ENCODE measurements at regions not wholly inside any gene's neighbourhood (a gene's known extent, or its start where the extent isn't known, plus 50 kb on each side); places are given as distances from the start of the nearest gene placed in this dataset.

DNA sequence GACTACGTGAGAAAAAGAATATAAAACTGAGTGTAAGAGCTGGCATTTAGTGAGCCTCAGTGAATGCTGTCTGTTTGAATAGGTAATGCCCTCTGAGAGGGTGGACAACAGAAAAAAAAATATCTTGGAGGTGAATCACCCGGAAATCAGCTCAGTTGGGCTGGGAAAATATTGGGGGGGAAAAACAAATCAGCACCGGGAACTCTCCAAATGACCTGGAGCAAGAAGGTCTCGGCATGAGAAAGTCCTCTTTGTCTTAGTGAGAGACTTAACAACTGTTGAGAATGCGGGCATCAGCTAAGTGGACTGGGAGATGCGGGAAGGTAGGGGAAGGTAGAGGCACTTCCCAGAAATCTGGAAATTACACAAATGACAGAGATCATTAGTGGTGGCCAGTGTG is 109.4 kb upstream of the POU3F3 start:
- Mint-ChIP-seq H3K4me3 (no peak overlapping the region), H3K27ac (no peak overlapping the region), H3K36me3 (no peaks in the 10 kb centered on the region), H3K27me3 (ENCODE audit: low read depth) (peaks cover 78% of the 10 kb centered on the region), H3K4me1 (no peaks in the 10 kb centered on the region), H3K9me3 (no peaks in the 10 kb centered on the region)
- TF ChIP-seq, protein P1, sequence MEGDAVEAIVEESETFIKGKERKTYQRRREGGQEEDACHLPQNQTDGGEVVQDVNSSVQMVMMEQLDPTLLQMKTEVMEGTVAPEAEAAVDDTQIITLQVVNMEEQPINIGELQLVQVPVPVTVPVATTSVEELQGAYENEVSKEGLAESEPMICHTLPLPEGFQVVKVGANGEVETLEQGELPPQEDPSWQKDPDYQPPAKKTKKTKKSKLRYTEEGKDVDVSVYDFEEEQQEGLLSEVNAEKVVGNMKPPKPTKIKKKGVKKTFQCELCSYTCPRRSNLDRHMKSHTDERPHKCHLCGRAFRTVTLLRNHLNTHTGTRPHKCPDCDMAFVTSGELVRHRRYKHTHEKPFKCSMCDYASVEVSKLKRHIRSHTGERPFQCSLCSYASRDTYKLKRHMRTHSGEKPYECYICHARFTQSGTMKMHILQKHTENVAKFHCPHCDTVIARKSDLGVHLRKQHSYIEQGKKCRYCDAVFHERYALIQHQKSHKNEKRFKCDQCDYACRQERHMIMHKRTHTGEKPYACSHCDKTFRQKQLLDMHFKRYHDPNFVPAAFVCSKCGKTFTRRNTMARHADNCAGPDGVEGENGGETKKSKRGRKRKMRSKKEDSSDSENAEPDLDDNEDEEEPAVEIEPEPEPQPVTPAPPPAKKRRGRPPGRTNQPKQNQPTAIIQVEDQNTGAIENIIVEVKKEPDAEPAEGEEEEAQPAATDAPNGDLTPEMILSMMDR (IDR thresholded peaks at IDR 0.05; ENCODE audit: unreplicated experiment): no peak
- no peak for DNase-seq (ENCODE audit: low spot score in 2 of 2, unreplicated experiment in 2 of 2)

DNA sequence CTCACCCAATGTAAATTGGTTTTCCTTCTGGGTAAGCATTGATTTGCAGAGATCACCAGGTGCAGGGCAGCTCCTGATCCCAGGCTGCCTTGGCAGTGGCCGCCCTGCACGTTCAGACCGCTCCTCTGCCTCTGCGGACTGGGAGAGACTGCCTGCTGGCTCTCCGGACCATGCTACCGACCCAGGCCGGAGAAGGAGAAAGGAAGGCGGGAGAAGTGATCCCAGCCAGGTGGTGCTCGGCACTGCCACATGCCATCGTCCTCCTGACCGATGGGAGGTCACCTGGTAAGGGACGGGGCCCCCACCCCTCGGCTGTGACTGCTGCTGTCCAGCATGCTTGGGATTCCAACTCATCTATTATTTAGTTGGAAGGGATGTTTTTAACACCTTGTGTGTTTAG is 108.1 kb upstream of the POU3F3 start:
- H3K36me3 Mint-ChIP-seq: no peaks in the 10 kb centered on the region
- no peaks in the 10 kb centered on the region for H3K9me3 Mint-ChIP-seq
- no peak overlapping the region for H3K4me3 Mint-ChIP-seq
- no peak overlapping the region for H3K27ac Mint-ChIP-seq
- H3K27me3 Mint-ChIP-seq (ENCODE audit: low read depth): peaks cover 80% of the 10 kb centered on the region
- no peak for DNase-seq (ENCODE audit: low spot score in 2 of 2, unreplicated experiment in 2 of 2)
- H3K4me1 Mint-ChIP-seq: no peaks in the 10 kb centered on the region
- TF ChIP-seq, protein P1 (IDR thresholded peaks at IDR 0.05; ENCODE audit: unreplicated experiment): no peak

DNA sequence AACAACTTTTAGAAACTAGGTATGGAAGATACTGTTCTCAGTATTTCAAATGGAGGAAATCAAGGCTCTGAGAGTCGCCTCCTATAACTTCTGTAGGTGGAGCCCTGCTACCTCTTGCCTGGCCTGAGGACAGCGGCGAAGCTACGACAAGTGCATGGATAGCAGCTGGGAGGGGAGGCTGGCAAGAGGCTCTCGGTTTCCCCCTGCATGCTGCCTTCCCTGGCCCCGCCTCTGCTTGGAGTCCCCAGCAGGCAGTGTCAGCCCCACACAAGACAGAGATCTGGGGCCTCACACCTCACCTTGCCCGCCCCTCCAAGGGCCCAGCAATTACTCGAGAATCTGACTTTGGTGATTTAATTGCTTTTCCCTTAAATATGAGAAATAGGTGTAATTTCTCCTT is 107.6 kb upstream of the POU3F3 start:
- TF ChIP-seq, protein P1 (IDR thresholded peaks at IDR 0.05; ENCODE audit: unreplicated experiment): no peak
- H3K4me1 Mint-ChIP-seq: no peaks in the 10 kb centered on the region
- DNase-seq (ENCODE audit: low spot score in 2 of 2, unreplicated experiment in 2 of 2): no peak
- H3K27ac Mint-ChIP-seq: no peak overlapping the region
- no peak overlapping the region for H3K4me3 Mint-ChIP-seq
- H3K27me3 Mint-ChIP-seq (ENCODE audit: low read depth): peaks cover 75% of the 10 kb centered on the region
- H3K9me3 Mint-ChIP-seq: no peaks in the 10 kb centered on the region
- H3K36me3 Mint-ChIP-seq: no peaks in the 10 kb centered on the region

DNA sequence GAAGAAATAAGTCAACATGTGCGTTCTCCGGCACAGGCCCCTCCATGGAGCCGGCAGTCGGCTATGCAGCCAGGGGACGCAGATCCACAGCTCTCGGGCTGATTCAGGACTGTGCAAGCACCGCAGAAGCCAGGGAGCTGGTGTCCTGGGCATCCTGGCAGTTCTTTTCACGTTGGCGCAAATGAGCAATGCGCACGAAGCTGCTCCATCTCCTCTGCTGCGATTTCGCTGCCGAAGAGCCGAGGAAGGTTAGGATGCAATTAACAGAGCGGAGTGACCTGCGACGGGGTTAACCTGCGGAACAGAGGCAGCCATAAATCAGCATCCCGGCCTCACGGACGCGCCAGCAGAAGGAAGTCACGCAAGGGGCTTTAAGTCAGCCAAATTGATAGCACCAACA is 107.1 kb upstream of the POU3F3 start:
- Mint-ChIP-seq H3K27ac (no peak overlapping the region), H3K36me3 (no peaks in the 10 kb centered on the region), H3K27me3 (ENCODE audit: low read depth) (peaks cover 75% of the 10 kb centered on the region), H3K4me3 (no peak overlapping the region), H3K9me3 (no peaks in the 10 kb centered on the region), H3K4me1 (no peaks in the 10 kb centered on the region)
- no peak for DNase-seq (ENCODE audit: low spot score in 2 of 2, unreplicated experiment in 2 of 2)
- TF ChIP-seq, protein P1 (IDR thresholded peaks at IDR 0.05; ENCODE audit: unreplicated experiment): no peak

DNA sequence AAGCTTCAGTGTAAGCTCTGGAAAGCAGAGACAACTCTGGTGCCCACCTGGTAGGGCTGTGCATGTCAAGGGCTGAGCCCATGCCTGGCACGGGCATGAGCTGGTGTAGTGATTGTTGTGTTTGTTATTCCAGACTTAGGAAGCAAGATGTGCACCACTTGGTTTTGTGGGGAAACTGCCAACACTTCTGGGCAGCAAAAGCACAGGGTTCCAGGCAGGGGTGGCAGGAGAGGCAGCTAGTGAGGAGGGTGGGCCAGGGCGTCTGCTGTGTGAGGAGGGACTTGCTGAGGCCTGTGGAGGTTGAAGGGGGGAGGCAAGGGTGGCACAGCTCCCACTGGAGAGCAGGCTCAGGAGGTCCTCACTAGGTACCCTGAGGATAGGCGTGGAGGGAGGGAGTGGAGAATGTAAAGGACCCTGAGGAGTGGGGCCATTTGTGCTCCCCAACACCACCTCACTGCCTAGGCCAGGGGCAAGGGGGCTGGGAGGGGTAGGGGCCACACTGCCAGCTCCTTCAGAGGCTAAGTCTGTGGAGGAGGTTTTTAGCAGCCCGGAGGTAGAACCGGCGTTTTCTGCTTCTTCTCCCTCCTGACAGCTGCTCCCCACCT is 104.0 kb upstream of the POU3F3 start:
- no peak for DNase-seq (ENCODE audit: low spot score in 2 of 2, unreplicated experiment in 2 of 2)
- no peaks in the 10 kb centered on the region for H3K9me3 Mint-ChIP-seq
- H3K4me1 Mint-ChIP-seq: no peaks in the 10 kb centered on the region
- H3K36me3 Mint-ChIP-seq: no peaks in the 10 kb centered on the region
- peaks cover 50% of the 10 kb centered on the region for H3K27me3 Mint-ChIP-seq (ENCODE audit: low read depth)
- no peak overlapping the region for H3K4me3 Mint-ChIP-seq
- no peak overlapping the region for H3K27ac Mint-ChIP-seq
- TF ChIP-seq, protein P1 (IDR thresholded peaks at IDR 0.05; ENCODE audit: unreplicated experiment): no peak

DNA sequence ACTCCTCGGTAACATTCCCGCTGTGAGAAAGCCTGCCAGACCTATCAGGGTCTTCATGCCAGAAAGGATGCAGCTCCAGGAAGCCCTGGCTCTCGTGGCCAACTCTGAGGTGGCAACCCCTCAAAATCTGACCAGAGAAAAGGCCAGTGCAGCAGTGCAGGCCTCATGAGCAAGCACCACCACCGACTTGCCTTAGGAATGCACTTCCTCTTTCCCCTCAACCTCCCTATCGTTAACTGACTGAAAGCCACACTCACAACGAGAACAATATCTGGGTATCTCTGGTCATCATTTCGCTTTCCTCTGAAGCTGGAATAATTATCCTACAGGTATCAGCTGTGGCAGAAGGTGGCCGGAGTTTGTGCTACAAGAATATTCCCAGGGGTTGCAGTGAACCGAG is 101.4 kb upstream of the POU3F3 start:
- no peaks in the 10 kb centered on the region for H3K4me1 Mint-ChIP-seq
- TF ChIP-seq, protein P1 (IDR thresholded peaks at IDR 0.05; ENCODE audit: unreplicated experiment): no peak
- H3K36me3 Mint-ChIP-seq: no peaks in the 10 kb centered on the region

More for the DNA sequence above, 101.4 kb upstream of the POU3F3 start:
- no peak for DNase-seq (ENCODE audit: low spot score in 2 of 2, unreplicated experiment in 2 of 2)
- H3K4me3 Mint-ChIP-seq: no peak overlapping the region
- H3K9me3 Mint-ChIP-seq: no peaks in the 10 kb centered on the region
- no peak overlapping the region for H3K27ac Mint-ChIP-seq
- peaks cover 38% of the 10 kb centered on the region for H3K27me3 Mint-ChIP-seq (ENCODE audit: low read depth)
